GM10266 (cell line): ENCODE measurements at regions not wholly inside any gene's neighbourhood (a gene's known extent, or its start where the extent isn't known, plus 50 kb on each side); places are given as distances from the start of the nearest gene placed in this dataset.
"Not testable (repeated sequence)": the region's sequence is repeated elsewhere in the genome, so short reads cannot be mapped to it uniquely, and the experiment has no call there.

ENCODE experiments used
- DNase-seq: peaks from one replicate; pipeline ENCODE4 v3.0.0; 2012; ENCODE audit errors: extremely low spot score
- CTCF ChIP-seq: IDR thresholded peaks from 2 replicates; pipeline ENCODE4 v1.5.1; 2012; ENCODE audit warnings: mild to moderate bottlenecking, low read depth; ENCODE audit not compliant: control insufficient read depth, insufficient read depth; ENCODE audit errors: missing control alignments

GRCh38 chr7:145398758-145399157, 562.9 kb upstream of the TPK1 start:
- TF ChIP-seq CTCF = no peak

GRCh38 chr7:145394126-145394525, 558.3 kb upstream of the TPK1 start:
- no peak for TF ChIP-seq CTCF
- DNase-seq = no peak

More at GRCh38 chr7:145398758-145399157, 562.9 kb upstream of the TPK1 start:
- no peak for DNase-seq

- no peak for DNase-seq
- no peak for TF ChIP-seq CTCF
Observed at GRCh38 chr7:145382762-145383161, 546.9 kb upstream of the TPK1 start.

DNA sequence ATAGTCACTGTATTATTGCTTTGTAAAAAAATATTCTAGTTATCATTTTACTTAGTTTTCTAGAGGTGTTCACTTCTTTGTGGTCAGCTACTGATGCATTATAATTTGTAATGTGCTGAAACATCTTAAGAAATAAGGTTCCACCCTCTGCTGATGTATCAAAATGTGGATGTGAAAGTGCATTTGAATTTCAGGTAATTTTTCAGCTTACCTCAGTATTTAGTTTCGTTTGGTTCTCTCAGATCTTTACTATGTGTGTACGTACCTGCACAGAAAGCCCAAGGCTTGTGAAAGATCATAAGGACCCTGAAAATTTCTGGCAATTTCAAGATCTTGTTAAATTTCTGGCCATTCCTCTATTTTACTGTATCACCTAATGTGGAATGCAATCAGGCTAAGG, 542.3 kb upstream of the TPK1 start:
- no peak for DNase-seq
- no peak for TF ChIP-seq CTCF

DNA sequence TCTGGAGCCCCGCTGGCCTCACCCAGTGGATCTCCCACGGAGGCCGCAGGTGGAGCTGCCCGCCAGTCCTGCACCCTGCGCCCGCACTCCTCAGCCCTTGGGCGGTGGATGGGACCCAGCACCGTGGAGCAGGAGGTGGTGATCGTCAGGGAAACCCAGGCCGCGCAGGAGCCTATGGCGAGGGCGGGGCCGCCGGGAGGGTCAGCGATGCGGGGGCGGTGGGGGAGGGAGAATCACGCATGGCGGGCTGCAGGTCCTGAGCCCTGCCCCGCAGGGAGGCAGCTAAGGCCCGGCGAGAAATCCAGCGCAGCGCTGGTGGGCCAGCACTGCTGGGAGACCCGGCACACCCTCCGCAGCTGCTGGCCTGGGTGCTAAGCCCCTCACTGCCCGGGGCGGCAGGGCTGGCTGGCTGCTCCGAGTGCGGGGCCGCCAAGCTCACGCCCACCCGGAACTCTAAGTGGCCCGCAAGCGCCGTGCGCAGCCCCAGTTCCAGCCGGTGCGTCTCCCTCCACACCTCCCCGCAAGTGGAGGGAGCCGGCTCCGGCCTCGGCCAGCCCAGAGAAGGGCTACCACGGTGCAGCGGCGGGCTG, 524.8 kb upstream of the TPK1 start:
- TF ChIP-seq CTCF = no peak
- no peak for DNase-seq

- TF ChIP-seq CTCF = no peak
- DNase-seq = no peak
Observed at GRCh38 chr7:145350334-145350733, 514.5 kb upstream of the TPK1 start.

DNA sequence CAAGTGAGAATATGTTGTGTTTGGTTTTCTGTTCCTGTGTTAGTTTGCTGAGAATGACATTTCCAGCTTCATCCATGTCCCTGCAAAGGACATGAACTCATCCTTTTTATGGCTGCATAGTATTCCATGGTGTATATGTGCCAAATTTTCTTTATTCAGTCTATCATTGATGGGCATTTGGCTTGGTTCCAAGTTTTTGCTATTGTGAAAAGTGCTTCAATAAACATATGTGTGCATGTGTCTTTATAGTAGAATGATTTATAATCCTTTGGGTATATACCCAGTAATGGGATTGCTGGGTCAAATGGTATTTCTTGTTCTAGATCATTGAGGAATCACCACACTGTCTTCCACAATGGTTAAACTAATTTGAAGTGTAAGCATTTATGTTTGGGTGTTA, 513.6 kb upstream of the TPK1 start:
- DNase-seq = not testable (repeated sequence)

- DNase-seq = no peak
- no peak for TF ChIP-seq CTCF
Observed at GRCh38 chr7:145347271-145347670, 511.4 kb upstream of the TPK1 start.
